Colon (tissue), 2 donors: ENCODE measurements at regions not wholly inside any gene's neighbourhood (a gene's known extent, or its start where the extent isn't known, plus 50 kb on each side); places are given as distances from the start of the nearest gene placed in this dataset.

Experiments used
- FAIRE-seq: peaks from 2 replicates; lab custom pipeline; 2012; peaks lifted over from hg19 to GRCh38; lab: Jason Lieb, UNC
- donor health status: control.
- donor health status: control.

DNA sequence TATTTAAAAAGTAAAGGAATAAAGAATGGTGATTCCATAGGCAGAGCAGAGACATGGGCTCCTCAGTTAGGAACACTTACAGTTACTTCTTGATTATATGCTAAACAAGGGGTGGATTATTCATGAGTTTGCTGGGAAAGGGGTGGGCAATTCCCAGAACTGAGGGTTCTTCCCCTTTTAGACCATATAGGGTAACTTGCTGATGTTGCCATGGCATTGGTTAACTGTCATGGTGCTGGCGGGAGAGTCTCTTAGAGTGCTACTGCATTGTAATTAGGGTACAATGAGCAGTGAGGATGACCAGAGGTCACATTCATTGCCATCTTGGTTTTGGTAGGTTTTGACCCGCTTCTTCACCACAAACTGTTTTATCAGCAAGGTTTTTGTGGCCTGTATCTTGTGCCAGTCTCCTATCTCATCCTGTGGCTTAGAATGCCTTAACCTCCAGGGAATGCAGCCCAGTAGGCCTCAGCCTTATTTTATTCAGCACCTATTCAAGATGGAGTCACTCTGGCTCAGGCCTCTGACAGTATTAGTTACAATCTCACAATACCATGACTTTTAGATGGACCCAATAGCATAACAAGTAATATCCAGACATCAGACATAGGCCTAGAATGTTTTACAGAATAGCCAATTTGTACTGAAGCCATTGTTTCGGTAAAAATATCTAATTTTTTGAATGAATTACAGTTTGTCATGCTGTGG is 106.8 kb downstream of the ZBTB18 start:
- FAIRE-seq = no peak

DNA sequence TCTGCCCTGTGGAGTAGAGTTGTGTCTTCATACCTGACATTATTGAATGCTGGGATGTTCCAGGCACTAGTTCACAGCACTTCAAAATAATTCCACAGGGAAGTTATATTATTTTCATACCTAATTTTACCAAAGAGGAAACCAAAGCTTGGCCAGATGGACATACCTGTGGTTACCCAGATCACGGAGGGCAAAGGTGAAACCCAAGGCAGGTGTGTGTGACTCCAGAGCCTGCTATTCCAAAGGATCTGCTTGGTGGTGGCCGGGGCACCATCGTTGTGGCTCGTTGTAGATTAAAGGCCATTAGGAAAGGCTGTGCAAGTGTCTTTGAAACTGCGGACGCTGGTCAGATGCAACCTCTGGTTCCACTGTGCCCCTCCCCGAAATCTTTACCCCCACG is 108.6 kb downstream of the ZBTB18 start:
- no peak for FAIRE-seq

DNA sequence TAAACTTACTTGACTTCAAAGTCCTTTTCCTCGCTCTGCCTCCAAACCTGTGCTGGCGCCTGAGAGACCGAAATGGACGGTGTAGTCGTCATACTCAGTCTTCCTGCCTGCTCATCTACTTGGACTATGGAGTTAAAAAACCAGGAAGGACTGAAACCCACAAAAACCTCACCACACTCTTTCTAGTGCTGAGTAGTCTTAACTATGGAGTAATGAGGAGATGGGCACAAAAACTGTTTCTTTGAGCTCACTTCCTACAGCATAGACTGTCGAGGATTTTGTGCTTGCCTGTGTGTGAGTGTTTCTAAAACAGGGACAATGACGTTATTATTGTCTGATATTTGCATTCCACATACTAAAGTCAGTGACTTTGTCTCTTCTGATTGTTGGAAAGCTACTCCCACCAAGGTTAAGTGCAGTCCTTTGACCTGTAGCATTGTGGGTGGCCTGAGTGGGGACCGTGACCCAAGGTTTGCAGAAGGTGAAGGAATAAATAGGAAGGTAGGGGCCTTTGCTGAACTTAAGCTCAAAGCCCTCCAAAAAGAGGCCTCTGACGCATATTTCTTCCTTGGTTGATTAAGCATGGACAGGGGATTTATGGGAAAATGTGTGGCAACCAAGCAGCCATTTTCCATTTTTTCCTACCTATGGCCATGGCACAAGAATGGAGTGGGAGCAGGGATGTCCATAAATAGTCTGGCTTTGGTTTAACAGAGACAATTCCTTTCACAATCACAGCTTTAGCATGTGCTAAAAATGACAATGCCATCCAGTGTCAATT is 109.6 kb downstream of the ZBTB18 start:
- FAIRE-seq = no peak

DNA sequence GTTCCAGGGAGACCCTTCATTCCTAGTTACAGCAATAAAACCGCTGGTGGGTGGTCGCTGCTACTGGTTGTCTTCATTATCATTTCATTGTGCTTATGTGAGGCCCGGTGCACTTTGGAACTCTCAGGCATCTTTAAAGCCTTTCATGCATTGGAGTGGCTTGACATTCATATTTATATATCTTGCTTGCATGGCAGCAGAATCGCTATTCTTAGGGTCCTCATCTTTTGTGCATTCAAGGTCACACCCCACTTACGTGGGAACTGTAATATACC is 110.1 kb downstream of the ZBTB18 start:
- FAIRE-seq = no peak

DNA sequence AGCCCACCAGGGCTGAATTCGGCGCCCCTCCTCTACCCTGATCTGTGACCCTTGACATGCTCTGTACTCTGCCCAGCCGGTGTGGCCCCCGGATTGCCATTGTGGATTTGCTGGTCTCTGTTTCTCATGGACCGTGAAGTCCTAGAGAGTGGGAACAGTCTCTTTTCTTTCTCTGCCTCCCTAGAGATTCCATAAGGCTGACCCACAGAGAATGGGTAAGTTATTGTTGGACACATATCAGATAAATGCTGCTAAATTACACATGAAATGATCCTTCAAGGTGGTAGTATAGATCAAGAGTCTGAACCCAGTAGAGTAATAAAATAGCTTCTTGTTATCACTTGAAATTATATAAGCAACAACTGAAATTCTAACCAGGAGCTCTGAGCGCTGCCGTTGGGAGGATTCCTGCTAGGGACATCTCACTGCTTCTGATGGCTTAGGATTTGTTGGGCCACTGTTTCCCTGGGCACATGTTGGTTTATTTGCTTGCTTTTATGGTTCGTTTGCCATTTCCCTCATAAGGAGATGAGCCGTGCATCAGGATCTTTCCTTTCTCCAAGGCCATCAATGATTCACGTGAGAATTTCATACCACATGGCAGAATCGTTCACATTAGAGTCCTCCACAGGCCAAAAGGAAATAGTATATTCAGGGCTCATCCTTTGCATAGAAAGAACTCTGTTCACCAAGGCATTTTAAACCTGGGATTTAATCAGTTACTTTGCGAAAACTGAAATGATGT is 111.9 kb downstream of the ZBTB18 start:
- FAIRE-seq = no peak

DNA sequence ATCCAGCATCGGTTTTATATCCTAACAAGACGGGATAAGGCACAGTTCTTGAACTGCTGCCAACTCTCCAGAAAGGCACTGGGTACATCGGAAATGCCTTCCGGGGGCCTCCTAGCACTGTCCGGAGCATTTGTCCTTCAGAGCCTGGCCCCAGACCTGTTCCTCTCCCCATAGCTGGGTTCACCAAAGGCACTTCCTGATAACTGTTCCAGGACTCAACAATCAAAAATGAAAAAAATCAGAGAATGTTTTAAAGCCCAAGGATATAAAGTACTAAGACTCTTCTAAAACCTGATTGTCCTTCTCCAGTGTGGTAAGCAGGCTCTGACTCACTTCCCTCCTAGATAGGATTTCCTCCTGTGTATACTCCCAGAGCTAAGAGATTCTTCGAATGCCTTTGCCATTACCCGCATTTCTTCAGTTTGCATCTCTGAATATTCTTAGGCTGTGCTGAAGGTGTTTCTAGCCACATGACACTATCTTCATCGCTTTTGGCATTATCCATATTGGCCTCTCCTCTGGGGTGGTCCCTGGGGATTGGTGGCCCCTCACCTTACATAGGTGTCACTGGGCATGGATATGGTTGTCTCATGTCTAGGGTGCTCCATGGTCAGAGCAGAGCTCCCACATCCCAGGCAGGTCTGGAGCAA is 112.9 kb downstream of the ZBTB18 start:
- FAIRE-seq = no peak

DNA sequence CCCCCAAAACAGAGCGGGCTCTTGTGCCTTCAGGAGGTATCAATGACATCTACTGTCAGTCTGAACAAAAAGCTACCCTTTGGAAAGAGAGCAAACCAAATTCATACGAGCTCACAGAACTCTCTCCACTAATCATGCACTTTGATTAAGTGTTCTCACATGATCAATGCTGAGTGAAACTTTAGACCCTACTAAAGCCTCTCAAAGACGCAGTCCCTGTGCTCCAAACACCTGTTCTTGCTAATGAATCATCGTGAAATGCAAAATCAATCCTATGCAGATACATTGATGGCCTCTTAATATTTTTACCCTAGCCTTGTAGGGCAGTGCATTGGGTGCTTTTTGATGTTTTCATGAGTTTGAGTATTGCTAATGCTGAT is 113.4 kb downstream of the ZBTB18 start:
- FAIRE-seq = no peak

DNA sequence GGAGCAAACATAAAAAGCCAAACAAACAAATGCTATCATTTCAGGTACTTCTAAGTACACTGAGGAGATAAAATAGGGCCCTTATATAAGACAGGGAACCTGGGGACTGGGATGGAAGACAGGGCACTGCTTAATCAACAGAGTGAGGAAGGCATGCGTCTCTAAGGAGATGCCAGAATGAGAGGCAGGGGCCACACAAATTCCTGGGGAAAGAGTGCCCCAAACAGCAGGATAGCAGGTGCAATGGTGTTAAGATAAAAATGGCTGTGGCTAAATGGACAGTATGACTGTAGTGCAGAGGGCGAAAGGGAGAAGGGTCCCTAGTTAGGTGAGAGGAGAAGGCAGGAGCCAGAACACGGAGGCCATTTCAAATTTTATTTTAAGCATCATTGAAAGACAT is 113.9 kb downstream of the ZBTB18 start:
- no peak for FAIRE-seq

DNA sequence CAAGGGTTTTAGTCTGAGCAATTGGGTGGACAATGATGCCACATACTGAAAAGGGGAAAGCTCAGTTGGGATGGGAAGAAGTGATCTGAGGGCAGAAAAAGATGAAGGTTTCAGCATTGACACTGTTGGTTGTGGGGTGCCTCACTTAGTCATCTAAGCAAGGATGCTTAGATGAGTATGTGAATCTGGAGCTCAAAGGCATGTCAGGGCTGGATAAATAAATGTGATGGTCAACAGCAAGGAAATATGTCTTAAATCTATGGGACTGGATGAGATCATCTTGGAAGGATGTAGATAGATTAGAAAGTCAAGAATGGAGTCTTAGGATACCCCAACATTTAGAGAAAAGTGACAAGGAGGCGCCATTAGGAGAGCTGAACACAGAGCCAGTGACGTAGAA is 114.6 kb downstream of the ZBTB18 start:
- no peak for FAIRE-seq

DNA sequence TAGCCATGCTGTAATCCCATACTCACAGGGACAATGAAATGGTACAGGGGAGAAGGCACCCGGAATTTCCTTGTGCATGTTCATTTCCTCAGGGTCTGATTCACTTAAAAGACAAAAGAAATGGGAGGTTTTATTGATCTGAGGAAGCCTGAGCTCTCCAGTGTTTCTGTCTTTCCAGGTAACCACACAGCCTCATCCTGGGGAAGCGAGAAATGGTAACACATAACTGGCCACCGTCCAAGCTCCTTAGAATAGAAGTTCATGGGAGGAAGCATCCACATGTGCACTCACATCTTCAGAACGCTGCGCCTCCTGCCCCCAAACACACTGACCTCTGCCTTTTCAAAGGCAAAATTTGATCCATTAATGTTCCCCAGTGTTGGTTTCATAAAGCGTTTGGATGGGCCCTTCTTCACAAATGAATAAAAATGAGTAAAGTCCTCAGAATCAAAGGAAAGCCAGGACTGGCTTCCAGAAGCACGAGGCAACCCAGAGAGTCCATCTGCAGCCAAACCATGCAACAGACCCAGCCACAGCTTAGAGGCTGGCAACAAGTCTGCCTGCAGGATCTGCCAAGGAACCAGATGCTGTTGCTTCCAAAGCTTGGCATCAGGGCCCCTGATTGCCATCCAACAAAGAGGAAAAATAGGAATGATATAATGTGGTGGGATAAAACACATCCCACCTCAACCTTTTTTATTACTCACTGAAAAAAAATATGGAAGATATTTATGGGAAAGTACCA is 120.3 kb downstream of the ZBTB18 start:
- no peak for FAIRE-seq

DNA sequence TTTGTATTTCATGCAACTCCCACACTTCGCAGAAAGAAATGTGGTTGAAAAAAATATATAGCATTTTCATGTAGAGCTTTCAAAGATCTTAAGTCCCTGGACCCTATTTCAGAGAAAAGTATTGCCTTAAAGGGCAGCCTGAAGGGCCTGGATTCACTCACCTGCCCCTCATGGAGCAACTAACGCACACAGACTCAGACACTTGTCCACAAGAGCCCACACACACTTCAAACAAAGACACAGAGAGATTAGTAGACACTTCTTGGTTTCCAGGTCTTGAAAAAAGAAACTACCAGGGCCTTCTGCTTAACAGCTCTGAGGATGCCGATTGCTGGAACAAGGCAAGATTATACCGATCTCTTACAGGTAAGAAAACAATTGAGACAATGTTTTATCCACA is 122.2 kb downstream of the ZBTB18 start:
- FAIRE-seq = no peak

DNA sequence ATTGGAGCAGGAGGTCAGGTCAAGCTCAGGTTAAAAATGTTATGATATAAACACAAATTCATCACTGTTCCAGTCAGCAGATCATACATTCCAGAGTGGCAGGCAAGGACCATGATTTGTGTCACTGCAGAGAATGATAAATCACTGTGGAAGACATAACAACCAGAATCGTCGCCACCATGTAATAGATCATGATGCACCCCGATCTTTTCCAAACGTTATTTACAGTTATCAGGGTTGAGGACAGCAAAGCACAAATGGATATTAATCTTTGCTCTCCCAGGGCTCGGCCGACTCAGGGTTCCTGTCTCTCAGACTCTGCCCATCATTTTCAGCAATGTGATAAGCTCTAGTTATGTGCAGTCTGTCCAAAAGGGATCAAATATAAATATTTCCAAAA is 122.7 kb downstream of the ZBTB18 start:
- FAIRE-seq = no peak

DNA sequence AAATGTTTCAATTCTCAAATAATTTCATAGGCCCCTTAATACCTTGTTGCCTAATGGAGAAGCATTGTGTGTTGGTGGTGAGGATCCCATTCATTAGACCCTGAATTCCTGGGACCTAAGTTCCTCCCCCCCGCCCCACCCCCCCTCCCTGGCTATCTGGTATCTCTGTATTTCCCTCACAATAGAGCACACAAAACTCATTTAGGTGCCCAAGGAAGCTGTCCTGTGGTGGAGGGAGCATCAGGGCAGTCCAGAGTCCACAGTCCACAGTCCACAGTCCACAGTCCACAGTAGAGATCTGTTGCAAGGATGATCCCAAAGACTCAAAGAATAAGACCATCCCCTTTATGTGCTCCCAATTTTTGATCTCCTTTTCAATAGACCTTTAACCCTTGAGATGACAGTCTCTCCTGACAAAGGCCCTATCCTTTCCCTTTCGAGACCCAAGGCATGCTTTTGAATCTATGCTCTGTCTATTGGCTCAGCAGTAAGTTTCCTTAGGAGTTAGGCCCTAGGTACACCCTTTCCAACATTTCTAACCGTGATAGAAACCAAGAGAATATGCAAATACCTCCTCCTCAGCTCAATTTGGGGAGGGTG is 123.9 kb downstream of the ZBTB18 start:
- no peak for FAIRE-seq

DNA sequence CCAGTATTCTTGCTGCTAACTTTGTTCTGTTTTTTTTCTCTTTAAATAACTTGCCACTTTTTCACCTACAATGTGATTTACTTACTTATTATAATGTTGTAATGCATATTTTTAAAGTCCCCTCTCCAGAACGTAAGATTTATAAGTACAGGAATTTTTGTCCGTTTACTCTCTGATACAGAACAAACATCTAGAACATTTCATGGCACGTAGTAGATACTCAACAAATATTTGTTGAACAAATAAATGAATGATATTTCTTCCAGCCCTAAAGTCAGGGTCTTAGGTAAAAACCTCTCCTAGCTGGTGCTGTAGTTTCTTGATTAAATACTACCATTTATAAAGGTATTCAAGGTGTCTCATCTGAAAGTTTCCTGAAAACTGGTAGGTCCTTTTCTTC is 125.1 kb downstream of the ZBTB18 start:
- no peak for FAIRE-seq

DNA sequence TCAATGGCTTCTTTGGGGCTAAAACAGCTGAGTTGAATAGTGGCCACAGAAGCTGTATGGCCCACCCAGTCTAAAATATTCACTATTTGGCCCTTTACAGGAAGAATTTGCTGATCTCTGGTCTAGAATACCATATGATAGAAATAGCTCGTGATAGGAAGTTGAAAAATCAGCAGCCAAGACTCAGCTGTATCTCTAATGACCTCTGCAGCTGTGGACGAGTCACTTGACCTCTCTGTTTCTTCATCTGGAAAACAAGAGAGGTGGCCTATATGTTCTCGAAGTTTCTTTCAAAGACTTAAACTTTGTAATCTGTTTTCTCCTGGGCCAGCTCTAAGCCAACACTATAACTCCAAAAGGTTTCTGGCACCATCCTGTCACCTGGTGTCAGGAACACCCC is 129.2 kb downstream of the ZBTB18 start:
- no peak for FAIRE-seq

DNA sequence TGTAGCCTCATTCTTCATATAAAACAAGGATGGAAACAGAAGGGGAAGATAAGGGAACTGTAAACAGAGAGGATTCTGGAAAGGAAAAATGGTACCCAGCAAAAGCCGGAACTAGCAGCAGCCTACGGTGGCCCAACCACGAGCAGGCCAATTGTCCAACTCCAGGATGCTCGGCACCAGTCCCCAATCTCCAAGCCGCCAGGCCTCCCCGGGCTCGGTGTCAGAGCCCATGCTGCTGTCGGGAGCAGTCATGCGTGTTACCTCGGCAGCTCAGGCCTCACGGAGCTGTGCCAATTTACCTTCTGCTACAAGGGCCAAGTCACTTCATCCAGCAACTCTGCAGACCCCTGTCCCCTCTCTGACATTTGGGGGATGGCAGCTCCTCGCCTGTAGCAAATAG is 130.8 kb downstream of the ZBTB18 start:
- FAIRE-seq = no peak

DNA sequence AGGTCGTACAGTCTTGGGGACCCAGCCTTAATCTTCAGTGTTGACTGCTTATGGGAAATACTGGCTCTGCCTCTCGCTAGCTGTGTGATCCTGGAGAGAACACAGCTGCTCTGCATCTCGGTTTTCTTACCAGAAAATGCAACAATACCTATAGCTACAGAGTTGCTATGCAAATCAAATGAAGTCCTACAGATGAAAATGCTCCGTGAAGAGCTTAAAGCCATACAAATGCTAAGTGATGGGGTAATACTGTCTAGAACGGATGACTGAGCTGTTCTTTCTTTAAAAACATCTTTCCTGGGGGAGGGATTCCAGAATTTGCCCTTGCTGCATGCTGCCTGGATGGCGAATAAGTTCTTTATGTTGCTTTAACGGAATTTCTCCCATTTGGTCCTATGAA is 132.0 kb downstream of the ZBTB18 start:
- no peak for FAIRE-seq

DNA sequence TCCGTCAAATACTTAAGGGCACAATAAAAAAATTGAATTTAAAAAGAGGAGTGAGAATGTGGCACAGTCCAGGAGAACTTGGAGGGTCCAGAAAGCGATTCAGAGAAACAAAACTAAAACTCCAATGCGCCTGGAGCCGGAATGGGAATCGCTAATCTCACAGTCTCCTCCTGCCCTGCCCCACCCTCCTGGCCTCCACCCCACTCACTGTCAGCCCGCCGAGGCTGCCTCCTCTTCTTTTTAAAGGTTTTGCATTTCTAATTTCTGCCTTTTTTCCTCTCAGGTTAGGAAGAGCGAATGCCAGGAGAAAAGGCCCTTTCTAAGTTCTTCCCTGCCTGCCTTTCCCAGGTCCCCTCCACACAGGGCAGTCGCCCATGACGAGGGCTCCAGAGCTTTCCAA is 135.3 kb downstream of the ZBTB18 start:
- no peak for FAIRE-seq

DNA sequence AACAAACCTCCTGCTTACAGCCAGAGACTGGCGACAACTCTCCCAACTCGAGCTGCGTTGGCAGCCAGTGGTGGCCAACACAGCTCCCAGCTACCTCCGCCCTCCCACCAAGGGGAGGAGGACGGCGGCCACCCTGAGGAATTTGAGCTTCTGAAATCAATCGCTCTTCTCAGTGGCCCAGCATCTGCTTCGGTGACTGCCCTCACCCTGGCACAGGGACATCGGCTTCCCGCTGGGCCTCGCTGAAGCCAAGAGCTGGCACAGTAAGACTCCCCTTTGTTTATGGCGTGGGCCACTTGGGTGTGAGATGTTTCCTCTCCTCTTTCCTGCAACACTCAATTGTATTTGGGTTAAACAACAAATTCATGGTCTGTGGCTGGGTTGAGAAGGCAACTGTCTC is 136.2 kb downstream of the ZBTB18 start:
- FAIRE-seq = no peak

DNA sequence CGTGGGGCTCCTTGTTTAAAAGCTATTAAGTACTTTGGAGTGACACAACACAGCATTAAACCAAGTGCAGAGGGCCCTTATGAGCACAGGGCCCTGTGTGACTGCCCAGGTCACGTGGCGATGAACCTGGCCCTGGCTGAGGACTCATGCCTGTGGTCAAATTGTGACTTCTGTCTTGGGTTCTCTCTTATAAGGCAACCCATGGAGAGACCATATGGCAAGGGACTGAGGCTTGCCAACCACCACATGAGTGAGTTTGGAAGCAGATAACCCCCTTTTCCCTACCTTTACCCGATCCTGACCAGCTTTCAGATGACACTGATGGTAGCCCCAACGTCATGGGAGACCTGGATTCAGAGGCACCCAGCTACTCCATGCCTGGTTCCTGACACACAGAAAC is 140.5 kb downstream of the ZBTB18 start:
- no peak for FAIRE-seq

DNA sequence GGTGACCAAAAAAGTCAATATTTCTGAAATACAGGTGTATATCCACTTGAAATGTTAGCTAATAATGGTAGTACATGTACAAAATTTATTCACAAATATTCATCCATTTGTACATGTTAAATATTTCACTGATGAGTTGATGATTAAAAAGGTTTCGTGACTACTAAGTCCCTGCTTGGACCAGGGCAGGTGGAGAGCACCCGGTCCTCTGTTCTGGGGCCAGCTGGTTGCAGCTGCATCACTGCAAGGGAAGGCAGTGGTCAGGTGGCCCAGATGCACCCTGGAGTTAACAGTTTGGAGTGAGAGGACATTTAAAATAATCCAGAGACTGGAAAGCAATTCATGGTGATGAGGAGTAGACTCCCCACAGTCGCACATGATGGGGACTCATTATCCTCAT is 141.2 kb downstream of the ZBTB18 start:
- no peak for FAIRE-seq
